Islet of Langerhans (tissue), 1 donor: ENCODE measurements at regions not wholly inside any gene's neighbourhood (a gene's known extent, or its start where the extent isn't known, plus 50 kb on each side); places are given as distances from the start of the nearest gene placed in this dataset.
"Not testable (repeated sequence)": the region's sequence is repeated elsewhere in the genome, so short reads cannot be mapped to it uniquely, and the experiment has no call there.

Experiments
- FAIRE-seq: peaks from one replicate; lab custom pipeline; 2011; peaks lifted over from hg19 to GRCh38; lab: Jason Lieb, UNC

DNA sequence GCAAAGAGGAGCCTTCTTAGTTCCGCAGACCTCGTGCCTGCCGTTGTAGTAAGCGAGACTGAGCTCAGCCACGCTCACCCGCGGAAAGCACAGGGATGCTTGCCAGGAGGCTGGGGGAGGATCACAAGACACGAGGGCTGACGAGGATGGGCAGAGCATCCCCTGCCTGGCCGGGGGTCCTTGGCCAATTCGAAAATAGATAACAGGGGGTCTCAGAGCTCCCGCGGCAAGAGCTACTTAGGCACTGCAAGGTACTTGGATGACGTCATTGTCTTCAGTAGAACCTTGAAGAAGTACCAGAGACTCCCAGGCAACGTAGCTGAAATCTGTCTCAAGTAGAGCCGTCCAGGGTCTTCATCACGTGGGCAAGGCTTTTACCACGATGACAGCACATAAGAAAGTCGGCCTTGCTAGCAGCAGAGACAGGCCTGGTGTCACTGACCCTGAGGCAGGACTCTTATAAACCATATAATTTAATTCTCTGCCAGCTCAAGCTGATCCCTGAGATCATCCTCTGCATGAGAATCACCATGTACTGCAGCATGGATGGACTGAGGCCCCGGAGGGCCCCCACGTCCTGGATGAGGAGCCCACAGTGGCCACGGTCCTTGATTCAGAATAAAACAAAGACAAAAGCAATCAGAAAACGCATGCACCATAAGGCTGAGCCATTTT is 81.9 kb downstream of the TMEM18 start:
- FAIRE-seq, result no peak

- no peak for FAIRE-seq
Observed at GRCh38 chr2:594297-594949, 82.8 kb downstream of the TMEM18 start.

GRCh38 chr2:593356-594026 is 83.7 kb downstream of the TMEM18 start:
- FAIRE-seq, result no peak

DNA sequence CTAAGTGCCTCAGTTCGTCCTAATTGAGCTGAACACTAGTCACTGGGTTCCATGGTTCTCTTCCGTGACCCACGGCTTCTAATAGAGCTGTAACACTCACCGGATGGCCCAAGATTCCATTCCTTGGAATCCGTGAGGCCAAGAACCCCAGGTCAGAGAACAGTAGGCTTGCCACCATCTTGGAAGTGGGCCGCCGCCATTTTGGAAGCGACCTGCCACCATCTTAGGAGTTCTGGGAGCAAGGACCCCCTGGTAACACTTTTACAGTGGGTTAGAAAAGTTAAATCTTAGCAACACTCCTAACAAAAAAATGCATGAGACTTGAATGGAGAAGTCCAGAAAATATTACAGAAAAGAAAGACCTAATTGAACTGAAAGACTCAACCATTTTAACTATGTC is 84.5 kb downstream of the TMEM18 start:
- FAIRE-seq, result no peak

DNA sequence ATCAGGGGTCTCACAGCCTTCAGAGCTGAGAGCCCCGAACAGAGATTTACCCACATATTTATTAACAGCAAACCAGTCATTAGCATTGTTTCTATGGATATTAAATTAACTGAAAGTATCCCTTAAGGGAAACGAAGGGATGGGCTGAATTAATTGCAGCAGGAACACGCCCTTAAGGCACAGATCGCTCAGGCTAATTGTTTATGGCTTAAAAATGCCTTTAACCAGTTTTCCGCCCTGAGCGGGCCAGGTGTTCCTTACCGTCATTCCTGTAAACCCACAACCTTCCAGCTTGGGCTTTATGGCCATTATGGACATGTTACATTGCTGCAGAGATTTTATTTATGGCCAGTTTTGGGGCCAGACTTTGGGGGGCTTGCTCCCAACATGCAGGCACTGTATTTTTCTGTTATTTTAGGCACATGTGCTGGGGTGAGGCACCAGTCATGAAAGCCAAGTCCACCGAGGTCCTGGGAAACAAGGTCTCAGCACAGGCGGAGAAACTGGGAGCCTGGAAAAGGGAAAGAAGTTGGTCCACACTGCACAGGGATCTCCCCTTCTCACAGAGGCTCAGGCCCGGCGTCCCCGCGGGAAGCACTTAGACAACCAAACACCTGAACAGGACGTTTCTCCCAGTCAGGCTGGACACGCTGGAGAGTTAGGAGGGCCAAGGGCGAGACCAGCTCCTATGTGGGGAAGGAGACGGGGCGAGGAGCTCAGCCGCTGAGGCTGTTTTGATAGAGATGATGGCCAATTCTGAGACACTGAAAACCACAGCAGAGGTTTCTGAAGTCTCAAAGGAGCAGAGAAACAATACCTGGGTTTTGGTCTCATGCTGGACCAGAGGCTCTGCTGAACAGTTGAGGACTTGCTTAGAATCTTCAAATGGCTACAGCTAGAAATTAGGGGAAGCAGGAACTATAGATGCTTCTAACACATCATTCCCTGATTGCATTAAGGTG is 86.7 kb downstream of the TMEM18 start:
- no peak for FAIRE-seq

DNA sequence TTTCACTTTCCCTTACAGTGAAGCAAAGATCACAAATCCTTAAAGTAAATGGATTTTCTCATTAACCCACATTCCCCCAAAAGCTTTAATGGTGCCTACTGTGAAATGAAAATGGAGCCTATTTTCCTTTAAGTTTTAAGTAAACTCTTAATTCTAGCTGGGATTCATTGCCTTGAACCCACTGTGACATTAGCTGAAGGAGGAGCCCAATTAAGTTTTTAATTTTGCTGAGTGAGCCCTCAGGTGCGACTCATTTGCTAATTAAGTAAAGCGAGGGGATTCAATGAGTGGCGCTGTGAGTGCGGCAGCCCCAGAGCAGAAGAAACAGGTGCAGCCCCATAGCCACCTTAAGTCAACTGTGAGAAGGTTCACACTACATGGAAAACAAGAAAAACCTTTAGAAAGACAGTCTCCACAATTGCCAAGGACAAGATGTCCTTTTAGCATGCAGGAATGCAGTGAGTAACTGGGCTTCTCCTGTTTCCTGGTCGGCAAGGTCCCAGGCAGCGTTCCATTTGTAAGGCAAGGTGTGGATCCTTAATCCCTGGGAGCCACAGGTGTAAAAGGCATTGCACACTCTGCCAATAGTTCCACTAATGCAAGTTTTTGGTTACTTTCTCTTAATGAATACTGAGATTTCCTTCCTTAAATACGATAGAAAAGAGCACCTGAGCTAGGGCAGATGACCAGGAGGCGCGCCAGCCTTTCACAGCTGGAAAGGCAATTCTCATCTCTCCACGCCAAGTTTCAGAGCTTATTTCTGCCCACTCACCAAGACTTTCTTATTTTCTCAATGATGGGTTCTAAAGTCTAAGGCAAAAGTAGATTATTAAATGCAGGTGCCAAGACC is 87.7 kb downstream of the TMEM18 start:
- no peak for FAIRE-seq

DNA sequence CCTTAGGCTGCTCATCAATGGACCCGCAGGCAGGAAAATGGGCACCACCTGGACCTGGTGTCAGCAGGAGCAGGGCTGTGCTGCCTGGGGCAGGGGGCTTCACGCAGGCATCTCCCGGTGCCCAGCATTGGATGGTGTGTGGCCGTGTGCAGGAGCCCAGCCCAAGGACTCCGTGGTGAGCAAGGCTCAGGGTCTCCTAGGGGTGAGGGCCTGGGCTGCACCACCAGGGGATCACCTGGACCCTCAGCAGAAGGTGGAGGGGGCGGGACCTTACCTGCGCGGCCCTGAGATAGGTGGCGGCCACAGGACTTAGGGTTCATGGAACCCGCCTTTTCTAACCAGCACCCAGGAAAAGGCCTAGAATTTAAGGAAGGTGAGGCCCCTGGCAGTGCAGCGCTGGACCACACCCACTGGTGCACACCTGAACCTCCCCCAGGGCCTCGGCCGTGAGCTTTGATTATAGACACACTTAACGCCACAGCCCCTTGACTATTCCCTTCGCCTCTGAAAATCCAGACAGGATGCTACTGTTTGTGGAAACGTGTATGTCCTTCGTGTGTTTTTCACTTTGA is 89.0 kb downstream of the TMEM18 start:
- FAIRE-seq, result no peak

DNA sequence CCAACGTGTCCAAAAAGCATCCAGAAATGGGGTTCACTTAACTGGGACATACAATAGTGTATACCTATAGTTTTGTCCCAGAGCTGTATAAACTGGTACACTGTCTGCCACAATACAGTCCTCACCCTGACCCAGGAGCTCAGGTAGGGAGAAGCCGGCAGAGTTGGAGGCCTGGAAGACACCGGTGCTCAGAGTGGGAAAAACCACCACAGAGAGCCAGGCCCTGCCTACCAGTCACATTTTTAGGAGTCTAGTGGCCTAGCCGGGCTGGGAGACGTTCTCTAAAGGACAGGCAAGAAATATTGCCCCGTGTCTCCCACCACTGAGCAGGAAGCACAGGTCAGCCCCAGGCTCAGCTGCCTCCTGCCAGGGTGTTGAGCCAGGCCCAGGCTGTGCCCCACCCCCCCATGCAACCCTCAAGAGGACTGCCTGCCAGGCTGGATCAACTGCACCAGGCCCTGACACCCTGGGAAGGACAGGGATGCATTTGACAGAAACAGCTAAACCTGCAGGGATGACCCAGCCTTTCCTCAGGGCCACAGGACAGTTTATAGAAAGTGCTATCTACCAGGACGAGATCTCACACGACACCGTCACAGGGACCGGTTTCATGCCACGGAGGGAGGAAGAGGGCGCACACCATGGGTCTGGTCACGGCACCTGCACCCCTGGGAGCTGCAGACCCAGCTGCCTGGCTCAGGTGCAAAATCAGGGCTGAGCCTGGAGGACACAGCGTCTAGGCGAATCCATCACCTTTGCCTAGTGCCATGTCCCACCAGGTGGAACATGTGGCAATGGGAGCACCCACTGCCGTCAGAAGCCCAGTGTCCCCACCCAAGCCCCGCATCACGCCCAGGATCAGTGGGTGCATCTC is 89.9 kb downstream of the TMEM18 start:
- FAIRE-seq, result no peak

DNA sequence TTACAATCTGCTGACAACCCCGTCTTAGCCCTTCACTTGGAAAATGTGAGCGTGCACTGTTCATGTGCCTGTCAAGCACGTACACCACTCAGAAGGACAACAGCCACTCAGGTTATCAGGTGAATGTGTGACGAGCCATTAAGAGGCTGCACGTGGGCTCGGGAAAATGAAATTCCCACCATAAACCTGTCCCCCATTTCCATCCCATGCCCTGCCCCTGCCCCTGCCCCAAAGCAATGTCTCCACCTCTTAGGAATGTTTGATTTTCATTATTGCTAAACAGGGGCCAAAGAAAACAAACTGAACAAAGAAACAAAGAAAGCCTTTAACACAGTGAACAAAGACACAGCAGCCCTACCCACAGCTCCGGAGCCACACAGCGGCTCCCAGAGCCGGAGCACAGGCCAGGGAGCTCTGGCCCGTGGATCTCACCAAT is 90.5 kb downstream of the TMEM18 start:
- FAIRE-seq, result no peak

- no peak for FAIRE-seq
Observed at GRCh38 chr2:584863-585823, 92.1 kb downstream of the TMEM18 start.

DNA sequence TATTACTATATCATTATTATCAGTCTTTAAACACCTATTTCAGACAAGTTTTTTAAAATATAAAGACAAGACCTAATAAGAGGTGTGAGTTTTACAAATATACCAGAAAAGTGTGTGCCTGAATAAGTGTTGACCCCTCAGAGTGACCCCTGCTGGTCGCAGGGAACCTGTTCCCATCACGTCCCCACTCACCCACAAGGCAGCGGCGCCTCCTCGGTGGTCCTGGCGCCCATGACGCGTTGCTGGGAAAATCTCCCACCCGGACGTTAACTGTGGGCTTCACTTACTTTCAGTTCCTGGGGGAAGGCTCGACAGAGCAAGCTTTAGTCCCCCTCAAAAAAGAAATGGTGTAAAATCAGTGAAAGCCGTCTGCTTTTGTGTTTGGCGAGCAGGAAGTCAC is 93.5 kb downstream of the TMEM18 start:
- no peak for FAIRE-seq

GRCh38 chr2:582792-583528 is 94.2 kb downstream of the TMEM18 start:
- FAIRE-seq, result no peak

- FAIRE-seq, result not testable (repeated sequence)
Observed at GRCh38 chr2:582289-582688, 94.9 kb downstream of the TMEM18 start.

DNA sequence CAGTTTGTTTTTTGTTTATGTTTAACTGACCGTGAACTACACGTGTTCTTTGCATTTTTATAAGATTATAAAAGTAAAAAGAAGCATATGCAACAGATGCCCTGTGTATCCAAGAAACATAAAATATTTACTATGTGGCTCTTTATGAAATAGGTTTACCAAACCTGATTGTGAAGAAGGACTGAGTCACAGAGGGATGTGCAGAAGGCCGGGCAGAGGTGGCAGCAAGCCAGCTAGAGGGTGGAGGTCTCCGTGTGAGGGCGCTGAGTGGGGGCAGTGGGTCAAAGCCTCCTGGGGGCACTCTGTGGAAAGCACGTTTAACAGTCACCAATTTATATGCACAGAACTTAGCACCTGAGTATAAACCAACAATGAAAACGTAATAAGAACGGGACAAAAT is 97.2 kb downstream of the TMEM18 start:
- FAIRE-seq, result no peak

- FAIRE-seq, result no peak
Observed at GRCh38 chr2:579351-579886, 97.8 kb downstream of the TMEM18 start.

GRCh38 chr2:576292-576691 is 100.9 kb downstream of the TMEM18 start:
- FAIRE-seq, result no peak

GRCh38 chr2:575727-576236 is 101.4 kb downstream of the TMEM18 start:
- FAIRE-seq, result no peak
